ENCODE measurements at regions not wholly inside any gene's neighbourhood (a gene's known extent, or its start where the extent isn't known, plus 50 kb on each side); places are given as distances from the start of the nearest gene placed in this dataset.

DNA sequence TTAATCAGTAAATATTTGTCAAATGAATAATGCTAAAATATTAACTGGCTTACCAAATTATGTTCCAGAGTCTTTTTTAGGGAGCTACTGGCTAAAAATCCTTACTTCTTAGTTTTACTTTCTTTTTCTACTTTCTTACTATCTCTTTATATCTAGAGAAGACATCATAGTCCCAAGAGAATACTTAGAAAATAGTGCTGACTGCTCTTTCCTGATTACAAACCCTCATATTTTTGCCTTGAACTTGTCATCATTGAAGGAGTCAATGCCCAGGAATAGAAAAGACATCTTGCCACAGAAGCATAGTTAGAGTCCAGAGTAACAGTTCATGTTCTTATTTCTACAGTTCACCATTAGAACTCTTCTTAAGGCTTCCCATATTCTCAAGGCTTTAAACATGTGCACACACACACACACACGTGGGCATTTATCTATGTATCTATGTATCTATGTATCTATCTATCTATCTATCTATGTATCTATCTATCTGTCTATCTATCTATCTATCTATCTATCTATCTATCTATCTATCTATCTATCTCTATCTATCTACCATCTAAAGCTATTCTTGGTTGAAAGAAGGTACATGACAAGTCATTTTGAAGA is 654.3 kb downstream of the ANXA1 start:
- TF ChIP-seq, protein P1, sequence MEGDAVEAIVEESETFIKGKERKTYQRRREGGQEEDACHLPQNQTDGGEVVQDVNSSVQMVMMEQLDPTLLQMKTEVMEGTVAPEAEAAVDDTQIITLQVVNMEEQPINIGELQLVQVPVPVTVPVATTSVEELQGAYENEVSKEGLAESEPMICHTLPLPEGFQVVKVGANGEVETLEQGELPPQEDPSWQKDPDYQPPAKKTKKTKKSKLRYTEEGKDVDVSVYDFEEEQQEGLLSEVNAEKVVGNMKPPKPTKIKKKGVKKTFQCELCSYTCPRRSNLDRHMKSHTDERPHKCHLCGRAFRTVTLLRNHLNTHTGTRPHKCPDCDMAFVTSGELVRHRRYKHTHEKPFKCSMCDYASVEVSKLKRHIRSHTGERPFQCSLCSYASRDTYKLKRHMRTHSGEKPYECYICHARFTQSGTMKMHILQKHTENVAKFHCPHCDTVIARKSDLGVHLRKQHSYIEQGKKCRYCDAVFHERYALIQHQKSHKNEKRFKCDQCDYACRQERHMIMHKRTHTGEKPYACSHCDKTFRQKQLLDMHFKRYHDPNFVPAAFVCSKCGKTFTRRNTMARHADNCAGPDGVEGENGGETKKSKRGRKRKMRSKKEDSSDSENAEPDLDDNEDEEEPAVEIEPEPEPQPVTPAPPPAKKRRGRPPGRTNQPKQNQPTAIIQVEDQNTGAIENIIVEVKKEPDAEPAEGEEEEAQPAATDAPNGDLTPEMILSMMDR (IDR thresholded peaks at IDR 0.05; ENCODE audit: insufficient read depth, low read length), result no peak
- DNase-seq (ENCODE audit: low read depth), result no peak
- H3K4me3 ChIP-seq (ENCODE audit: low read depth, low read length), result no peak overlapping the region

DNA sequence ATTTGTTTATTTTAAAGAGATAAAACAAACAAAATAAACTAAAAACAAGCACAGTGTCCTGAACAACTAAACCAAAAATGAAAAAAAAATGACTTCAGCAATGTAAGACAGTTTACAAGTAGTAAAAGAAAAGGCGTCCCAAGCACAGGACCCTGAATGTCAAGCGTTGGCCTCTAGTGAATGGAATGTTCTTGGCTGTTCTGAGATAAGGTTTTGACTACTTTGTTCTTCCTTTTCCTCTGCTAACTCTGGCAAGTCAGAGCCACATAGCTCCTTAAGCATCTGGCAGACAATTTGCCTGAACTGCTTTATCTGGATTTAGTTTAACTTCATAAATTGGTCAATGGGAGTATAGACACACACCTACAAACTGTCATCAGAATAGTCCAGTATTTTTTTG is 655.2 kb downstream of the ANXA1 start:
- TF ChIP-seq, protein P1 (IDR thresholded peaks at IDR 0.05; ENCODE audit: insufficient read depth, low read length), result no peak
- DNase-seq (ENCODE audit: low read depth), result peak; percentile 22
- no peak overlapping the region for H3K4me3 ChIP-seq (ENCODE audit: low read depth, low read length)

DNA sequence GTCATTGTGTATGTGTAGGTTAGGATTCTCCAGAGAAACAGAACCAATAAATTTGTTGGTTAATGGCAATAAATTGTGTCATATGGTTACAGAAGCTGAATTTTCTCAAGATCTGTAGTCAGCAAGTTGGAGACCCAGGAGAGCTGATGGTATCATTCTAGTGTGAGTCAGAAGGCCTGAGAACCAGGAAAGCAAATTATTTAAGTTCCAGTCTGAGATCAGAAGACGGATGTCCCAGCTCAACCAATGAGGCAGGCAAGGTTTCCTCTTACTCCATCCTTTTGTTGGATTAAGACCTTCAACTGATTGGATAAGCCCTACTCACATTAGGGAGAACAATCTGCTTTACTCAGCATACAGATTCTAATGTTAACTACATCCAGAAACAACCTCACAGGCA is 656.3 kb downstream of the ANXA1 start:
- DNase-seq (ENCODE audit: low read depth), result no peak
- H3K4me3 ChIP-seq (ENCODE audit: low read depth, low read length), result no peak overlapping the region
- TF ChIP-seq, protein P1 (IDR thresholded peaks at IDR 0.05; ENCODE audit: insufficient read depth, low read length), result no peak

DNA sequence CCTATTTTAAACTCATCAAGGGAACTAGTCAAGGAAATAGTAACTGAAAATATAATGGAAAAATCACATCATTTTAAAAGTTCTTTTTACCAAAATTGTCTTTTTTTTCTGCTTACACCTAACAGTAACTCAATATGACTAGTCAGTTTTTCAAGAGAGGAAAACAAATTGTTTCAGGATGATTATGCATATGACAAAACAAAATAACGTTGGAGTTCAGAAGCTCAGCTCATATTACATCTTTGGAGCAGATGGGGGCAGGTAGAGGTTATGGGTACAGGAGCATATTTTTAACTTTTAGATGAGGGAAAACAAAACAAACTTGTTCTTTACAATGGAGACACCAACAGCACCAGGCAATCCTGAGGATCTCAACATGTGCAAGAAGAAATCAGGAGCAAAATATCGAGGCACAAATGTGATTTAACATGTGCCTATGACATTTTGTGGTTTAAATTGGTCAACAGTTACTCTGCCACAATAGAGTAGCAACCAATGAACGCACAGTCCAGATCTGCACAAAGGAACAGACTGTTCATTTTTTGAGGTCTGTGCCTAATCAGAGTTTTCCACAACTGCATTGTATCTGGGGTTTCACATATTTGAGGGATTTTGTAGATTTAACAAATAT is 659.0 kb downstream of the ANXA1 start:
- no peak overlapping the region for H3K4me3 ChIP-seq (ENCODE audit: low read depth, low read length)
- DNase-seq (ENCODE audit: low read depth), result no peak
- TF ChIP-seq, protein P1 (IDR thresholded peaks at IDR 0.05; ENCODE audit: insufficient read depth, low read length), result no peak

DNA sequence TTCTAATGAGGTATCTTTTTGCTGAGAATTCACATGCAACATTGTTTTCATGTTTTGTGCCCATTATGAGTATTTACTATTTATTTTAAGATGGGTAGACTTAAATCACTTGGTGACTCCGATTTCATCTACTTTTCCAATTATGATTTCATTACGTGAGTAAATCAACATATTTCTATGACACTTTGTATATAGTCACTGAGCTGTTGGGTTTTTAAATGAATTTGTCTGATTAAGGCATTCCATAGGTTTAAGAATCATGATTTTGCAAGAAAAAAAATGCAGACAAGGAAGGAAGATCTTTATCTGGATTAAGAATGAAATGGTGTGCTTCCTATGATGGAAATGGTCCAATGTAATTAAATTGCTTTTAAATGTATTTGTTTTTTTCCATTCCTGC is 661.9 kb downstream of the ANXA1 start:
- DNase-seq (ENCODE audit: low read depth), result no peak
- TF ChIP-seq, protein P1 (IDR thresholded peaks at IDR 0.05; ENCODE audit: insufficient read depth, low read length), result no peak
- no peak overlapping the region for H3K4me3 ChIP-seq (ENCODE audit: low read depth, low read length)

DNA sequence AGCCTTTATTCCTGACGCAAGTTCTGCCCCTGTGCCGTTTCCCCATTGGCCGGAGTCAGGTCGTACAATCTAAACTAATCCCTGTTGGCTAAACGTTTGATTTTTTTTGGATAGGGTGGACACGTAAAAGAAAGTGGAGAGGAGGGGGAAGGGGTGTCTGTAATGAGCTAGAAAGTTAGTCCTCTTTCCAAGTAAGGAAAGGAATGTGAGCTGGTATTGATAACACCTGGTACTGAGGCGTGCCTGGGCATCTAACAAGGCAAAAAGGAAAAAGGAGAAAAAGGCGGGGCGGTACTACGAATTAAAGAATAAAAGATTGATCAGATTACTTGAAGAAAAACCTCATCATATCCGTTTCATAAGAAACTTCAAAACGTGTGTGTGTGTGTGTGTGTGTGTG is 665.2 kb downstream of the ANXA1 start:
- H3K4me3 ChIP-seq (ENCODE audit: low read depth, low read length), result no peak overlapping the region
- TF ChIP-seq, protein P1 (IDR thresholded peaks at IDR 0.05; ENCODE audit: insufficient read depth, low read length), result no peak
- no peak for DNase-seq (ENCODE audit: low read depth)

DNA sequence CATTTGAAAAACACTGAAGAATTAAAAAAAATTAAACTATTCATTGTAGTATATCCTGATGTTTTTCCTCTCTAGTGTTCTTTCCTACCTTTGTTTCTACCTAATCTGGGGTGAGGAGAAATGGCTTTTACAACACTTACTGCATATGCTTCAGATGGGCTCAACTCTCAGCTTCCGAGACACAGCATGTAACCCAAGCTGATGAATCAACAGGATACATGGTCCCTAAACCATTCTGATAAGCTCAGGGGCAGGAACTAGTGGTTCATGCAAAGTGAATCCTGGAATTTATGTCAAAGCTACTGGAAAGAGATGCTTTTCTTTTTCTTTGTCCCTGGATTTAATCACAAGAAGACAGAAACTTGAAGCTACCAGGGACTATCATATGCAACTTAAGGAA is 672.5 kb upstream of the RORB start:
- no peak overlapping the region for H3K4me3 ChIP-seq (ENCODE audit: low read depth, low read length)
- DNase-seq (ENCODE audit: low read depth), result no peak
- TF ChIP-seq, protein P1 (IDR thresholded peaks at IDR 0.05; ENCODE audit: insufficient read depth, low read length), result no peak

Data from fibroblast of the aortic adventitia (primary cell).